Inflammatory macrophage (primary cell): ENCODE measurements at regions not wholly inside any gene's neighbourhood (a gene's known extent, or its start where the extent isn't known, plus 50 kb on each side); places are given as distances from the start of the nearest gene placed in this dataset.

Experiments used
- DNase-seq, 2 donors: peaks; one replicate each; pipeline ENCODE4 v3.0.0-alpha.2; 2020 to 2022

GRCh38 chr5:109529520-109529919 is 119.7 kb upstream of the PJA2 start:
- DNase-seq = no peak

- no peak for DNase-seq
Observed at GRCh38 chr5:109524555-109524954, 114.8 kb upstream of the PJA2 start.

- no peak for DNase-seq
Observed at GRCh38 chr5:109524026-109524425, 114.3 kb upstream of the PJA2 start.

- DNase-seq = no peak
Observed at GRCh38 chr5:109522404-109522803, 112.6 kb upstream of the PJA2 start.

- DNase-seq = no peak
Observed at GRCh38 chr5:109519416-109519815, 109.6 kb upstream of the PJA2 start.

GRCh38 chr5:109516390-109516789 is 106.6 kb upstream of the PJA2 start:
- no peak for DNase-seq

GRCh38 chr5:109511980-109512734 is 102.4 kb upstream of the PJA2 start:
- DNase-seq = no peak

GRCh38 chr5:109506556-109506955 is 96.8 kb upstream of the PJA2 start:
- DNase-seq = peak; percentile 42 to 60

GRCh38 chr5:109496112-109496511 is 86.3 kb upstream of the PJA2 start:
- no peak for DNase-seq

GRCh38 chr5:109487753-109488420 is 78.1 kb upstream of the PJA2 start:
- DNase-seq = no peak

GRCh38 chr5:109486200-109486804 is 76.5 kb upstream of the PJA2 start:
- no peak for DNase-seq

GRCh38 chr5:109485030-109485429 is 75.3 kb upstream of the PJA2 start:
- DNase-seq = no peak

- DNase-seq = peak in 1 of 2 donors; percentile 11
Observed at GRCh38 chr5:109484597-109484996, 74.8 kb upstream of the PJA2 start.

- peak; percentile 50 to 66 for DNase-seq
Observed at GRCh38 chr5:109483395-109483971, 73.7 kb upstream of the PJA2 start.

- no peak for DNase-seq
Observed at GRCh38 chr5:109482748-109483147, 73.0 kb upstream of the PJA2 start.

GRCh38 chr5:109479260-109479860 is 69.6 kb upstream of the PJA2 start:
- peak in 1 of 2 donors; percentile 43 for DNase-seq

- DNase-seq = no peak
Observed at GRCh38 chr5:109478830-109479229, 69.1 kb upstream of the PJA2 start.

GRCh38 chr5:109476292-109476691 is 66.5 kb upstream of the PJA2 start:
- no peak for DNase-seq

GRCh38 chr5:109469896-109470662 is 60.3 kb upstream of the PJA2 start:
- no peak for DNase-seq

GRCh38 chr5:109468737-109469420 is 59.1 kb upstream of the PJA2 start:
- peak; percentile 92 to 94 for DNase-seq

- DNase-seq = no peak
Observed at GRCh38 chr5:109468288-109468676, 58.5 kb upstream of the PJA2 start.

- DNase-seq = no peak
Observed at GRCh38 chr5:109467058-109467457, 57.3 kb upstream of the PJA2 start.
